GM12878 (cell line): ENCODE measurements at regions not wholly inside any gene's neighbourhood (a gene's known extent, or its start where the extent isn't known, plus 50 kb on each side); places are given as distances from the start of the nearest gene placed in this dataset.

Experiments used
- ATAC-seq: fragments of 200-7000 bp; cut with Tn5 transposase; 3 replicates; pipeline ENCODE4 v1.9.1; 2020; ENCODE audit warnings: mild to moderate bottlenecking, moderate library complexity
- BruUV-seq: library from RNA; stranded (reverse); fragments of 400-500 nt; replicated peaks from 2 replicates; lab custom pipeline; 2021; lab: Mats Ljungman, UMichigan
- CTCF ChIA-PET: fragments of 300-600 bp; sonication (Branson Sonifier 250); formaldehyde crosslinking; extraction: SDS; loops from one replicate; lab custom pipeline; 2021; ENCODE audit warnings: inconsistent platforms; lab: Yijun Ruan, JAX
- POLR2A ChIA-PET: fragments of 350-600 bp; formaldehyde crosslinking; extraction: SDS; loops from one replicate; lab custom pipeline; 2021; ENCODE audit warnings: inconsistent platforms; lab: Charles Lee
- RAD21 ChIA-PET: fragments of 300-600 bp; sonication (Branson Sonifier 250); formaldehyde crosslinking; loops from one replicate; lab custom pipeline; 2023; ENCODE audit warnings: antibody characterized with exemption; ENCODE audit not compliant: unreplicated experiment; lab: Charles Lee
- SMC1A ChIA-PET: fragments of 300-600 bp; sonication (Branson Sonifier 250); formaldehyde crosslinking; loops from one replicate; lab custom pipeline; 2023; ENCODE audit not compliant: unreplicated experiment, uncharacterized antibody; lab: Charles Lee
- DNase-seq: peaks from one replicate; pipeline ENCODE4 v3.0.0-alpha.2; 2011; ENCODE audit warnings: low read depth, low spot score
- FAIRE-seq: peaks from 3 replicates; lab custom pipeline; 2011; peaks lifted over from hg19 to GRCh38; lab: Jason Lieb, UNC
- H2AFZ ChIP-seq: 2 replicates; pipeline ENCODE4 v1.6.0; 2011; ENCODE audit warnings: low read depth, low read length, control low read depth; ENCODE audit not compliant: control insufficient read depth
- H3K27ac ChIP-seq: 2 replicates; pipeline ENCODE4 v1.5.1; 2011; ENCODE audit warnings: control low read depth; ENCODE audit not compliant: control insufficient read depth, insufficient read depth
- H3K27me3 ChIP-seq, 2 experiments: replicated peaks in 1 of 2; 2 replicates each; pipeline versions ENCODE4 v1.6.0 to v1.6.1; 2011; ENCODE audit warnings: low read length in 1 of 2; ENCODE audit not compliant: control insufficient read depth in 2 of 2, insufficient read depth in 2 of 2
- H3K36me3 ChIP-seq, 2 experiments: 2 replicates each; pipeline ENCODE4 v1.5.1; 2011; ENCODE audit warnings: low read length in 1 of 2; ENCODE audit not compliant: control insufficient read depth in 2 of 2, insufficient read depth in 2 of 2
- H3K4me1 ChIP-seq: 2 replicates; pipeline ENCODE4 v1.6.1; 2011; ENCODE audit warnings: mild to moderate bottlenecking, low read length, moderate library complexity, mixed read lengths; ENCODE audit not compliant: control insufficient read depth, insufficient read depth
- H3K4me2 ChIP-seq: 2 replicates; pipeline ENCODE4 v1.6.0; 2011; ENCODE audit warnings: control low read depth; ENCODE audit not compliant: control insufficient read depth, insufficient read depth
- H3K4me3 ChIP-seq: fragments of 200-600 bp; sonication (generic); 2 replicates; pipeline ENCODE4 v1.5.1; 2016
- H3K79me2 ChIP-seq: 2 replicates; pipeline ENCODE4 v1.6.0; 2011; ENCODE audit warnings: low read length; ENCODE audit not compliant: control insufficient read depth, insufficient read depth
- H3K9ac ChIP-seq: 2 replicates; pipeline ENCODE4 v1.8.0; 2011; ENCODE audit warnings: low read length, control low read depth, mixed read lengths; ENCODE audit not compliant: control insufficient read depth, insufficient read depth
- H3K9me3 ChIP-seq: replicated peaks from 3 replicates; pipeline ENCODE4 v1.5.1; 2011; ENCODE audit warnings: mild to moderate bottlenecking, low read length; ENCODE audit not compliant: control insufficient read depth, insufficient read depth
- H4K20me1 ChIP-seq: 2 replicates; pipeline ENCODE4 v1.6.0; 2011; ENCODE audit not compliant: control insufficient read depth, insufficient read depth
- BACH1 ChIP-seq: fragments of 450-650 bp; IDR thresholded peaks from 2 replicates; pipeline ENCODE4 v1.6.1; 2017; ENCODE audit warnings: mild to moderate bottlenecking, borderline replicate concordance
- CBX5 ChIP-seq: sonication (generic); IDR thresholded peaks from 2 replicates; pipeline ENCODE4 v1.6.1; 2016; ENCODE audit warnings: low read depth, moderate library complexity, mild to moderate bottlenecking, inconsistent platforms
- DPF2 ChIP-seq: fragments of 450-650 bp; IDR thresholded peaks from 2 replicates; pipeline ENCODE4 v1.6.1; 2017; ENCODE audit warnings: mild to moderate bottlenecking
- EP300 ChIP-seq, 2 experiments: fragments of 150-350 bp in 1 of 2; IDR thresholded peaks; 2 replicates each; pipeline ENCODE4 v1.6.1; 2011 to 2012; ENCODE audit warnings: low read depth in 2 of 2, low read length in 2 of 2, borderline replicate concordance in 1 of 2, improper control_type of control experiment in 1 of 2, inconsistent platforms in 1 of 2; ENCODE audit not compliant: control insufficient read depth in 1 of 2
- POU2F2 ChIP-seq: IDR thresholded peaks from 3 replicates; pipeline ENCODE4 v1.6.1; 2011; ENCODE audit warnings: low read depth, mild to moderate bottlenecking, low read length, borderline replicate concordance
- RFX5 ChIP-seq: IDR thresholded peaks from 2 replicates; pipeline ENCODE4 v1.6.1; 2011; ENCODE audit warnings: low read depth, low read length, improper control_type of control experiment
- TBL1XR1 ChIP-seq: IDR thresholded peaks from 2 replicates; pipeline ENCODE4 v1.6.1; 2012; ENCODE audit warnings: low read depth, low read length, improper control_type of control experiment
- WGBS: methylation state at CpG from one replicate; pipeline ENCODE4 v1.1.6; 2016; ENCODE audit warnings: low lambda C conversion rate; ENCODE audit not compliant: insufficient replicate concordance, insufficient coverage; ENCODE audit errors: missing lambda C conversion rate; 5-methylcytosine and 5-hydroxymethylcytosine counted together
- in situ Hi-C: fragments of 300-500 bp; cut with MboI; formaldehyde crosslinking; loops from 9 replicates; pipeline ENCODE4 v1.14.3; 2018; ENCODE audit warnings: mixed read lengths
- intact Hi-C: fragments of 100-400 bp; cut with micrococcal nuclease; formaldehyde crosslinking; loops from one replicate; pipeline ENCODE4 v1.14.2; 2022; ENCODE audit not compliant: unreplicated experiment

GRCh38 chr22:49111085-49111484, 716.6 kb downstream of the BRD1 start (continued):
- no peak for TF ChIP-seq DPF2
- no peak for TF ChIP-seq RFX5
- no peak for TF ChIP-seq EP300 (IDR thresholded peaks at IDR 0.05; ENCODE audit: borderline replicate concordance in 1 of 2, control insufficient read depth in 1 of 2, low read depth in 2 of 2, low read length in 2 of 2)
- TF ChIP-seq, all 136 proteins: peak for 0

DNA sequence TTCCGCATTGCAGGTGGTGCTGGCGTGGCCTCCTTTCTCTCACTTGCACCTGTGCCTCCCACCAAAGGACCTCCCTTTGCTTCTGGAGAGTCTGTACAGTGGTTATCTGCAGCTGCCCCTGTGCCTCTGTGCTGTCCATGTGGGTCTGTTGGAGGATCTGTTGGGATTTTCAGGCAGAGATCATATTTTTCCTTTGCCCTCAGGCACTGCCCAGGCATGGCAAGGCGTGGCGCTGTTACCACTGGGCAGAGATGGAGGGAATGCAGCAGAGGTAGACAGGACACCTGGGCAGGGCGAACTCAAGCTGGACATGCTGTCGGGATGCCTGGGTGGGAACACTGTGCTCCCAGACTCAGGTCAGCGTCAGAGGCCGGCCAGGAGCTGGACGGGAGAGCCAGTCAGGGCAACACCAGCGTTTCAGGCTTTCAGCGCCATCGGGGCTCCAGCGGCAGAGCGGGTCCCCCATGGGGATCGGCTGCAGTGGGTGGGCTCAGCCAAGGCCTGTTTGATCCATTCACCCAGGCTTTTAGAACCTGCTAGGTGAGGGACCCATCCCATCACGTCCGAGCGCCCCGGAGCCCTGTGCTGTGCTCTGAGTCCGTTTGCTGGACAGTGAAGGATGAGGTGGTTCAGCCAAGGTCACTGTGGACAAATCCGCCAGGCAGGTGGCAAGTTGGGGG, 718.9 kb downstream of the BRD1 start:
- no peaks in the 10 kb centered on the region for H3K36me3 ChIP-seq
- no peaks in the 10 kb centered on the region for H3K27me3 ChIP-seq
- no peak overlapping the region for H2AFZ ChIP-seq
- CTCF ChIA-PET, result no interaction called here
- H3K4me3 ChIP-seq, result no peak overlapping the region
- H3K27ac ChIP-seq, result no peak overlapping the region
- 35% methylated on average over 19 of the region's 21 CpGs for WGBS
- H3K4me1 ChIP-seq, result no peaks in the 10 kb centered on the region
- ATAC-seq, result no peak
- intact Hi-C loops, result no loop called here
- no peaks in the 10 kb centered on the region; the same call in 2 of the 3 replicates for H3K9me3 ChIP-seq
- SMC1A ChIA-PET, result no interaction called here
- no peaks in the 10 kb centered on the region for H3K79me2 ChIP-seq
- no peak for DNase-seq
- RAD21 ChIA-PET, result no interaction called here
- no peak overlapping the region for H3K4me2 ChIP-seq
- no peak overlapping the region for H3K9ac ChIP-seq
- POLR2A ChIA-PET, result no interaction called here
- in situ Hi-C loops, result no loop called here
- no peak for TF ChIP-seq TBL1XR1
- no peak for TF ChIP-seq BACH1
- TF ChIP-seq CBX5, result no peak
- TF ChIP-seq POU2F2, result no peak
- TF ChIP-seq, all 136 proteins: peak for 0
- no peaks in the 10 kb centered on the region for H4K20me1 ChIP-seq
- BruUV-seq, result no TSS peak
- no peak for FAIRE-seq
